ENCODE measurements at regions not wholly inside any gene's neighbourhood (a gene's known extent, or its start where the extent isn't known, plus 50 kb on each side); places are given as distances from the start of the nearest gene placed in this dataset.

- no peak overlapping the region for H3K4ac ChIP-seq (ENCODE audit: low read depth, low read length)
- H2BK120ac ChIP-seq (ENCODE audit: low read depth, low read length): no peak overlapping the region
- H2AK5ac ChIP-seq (ENCODE audit: low read length): no peak overlapping the region
- no peak overlapping the region for H3K18ac ChIP-seq (ENCODE audit: low read length)
- WGBS (ENCODE audit: extremely low coverage, insufficient coverage, low lambda C conversion rate): no CpG with 5 or more reads among the region's 4 CpGs
- no peak overlapping the region for H3K23ac ChIP-seq (ENCODE audit: low read length)
- DNase-seq: no peak
- no peak overlapping the region for H4K5ac ChIP-seq (ENCODE audit: low read length)
- no peak overlapping the region for H4K8ac ChIP-seq (ENCODE audit: low read depth, low read length)
- H3K79me1 ChIP-seq (ENCODE audit: low read length): no peaks in the 10 kb centered on the region
- no peak overlapping the region for H3K56ac ChIP-seq (ENCODE audit: low read length)
- no peak overlapping the region for H2BK5ac ChIP-seq (ENCODE audit: low read length)
- no peaks in the 10 kb centered on the region for H3K79me2 ChIP-seq (ENCODE audit: control insufficient read depth, insufficient read depth, low read length)
- no peak overlapping the region for H2BK15ac ChIP-seq (replicated peaks; ENCODE audit: low read depth)
- no peaks in the 10 kb centered on the region for H3K36me3 ChIP-seq (ENCODE audit: control insufficient read depth, insufficient read depth, low read length)
- H3K9ac ChIP-seq (ENCODE audit: low read length): no peak overlapping the region
- no peak overlapping the region for H3K4me2 ChIP-seq (ENCODE audit: low read length)
- no peaks in the 10 kb centered on the region for H3K4me1 ChIP-seq (ENCODE audit: control insufficient read depth, low read depth, low read length)
- no peaks in the 10 kb centered on the region for H3K27me3 ChIP-seq (ENCODE audit: insufficient read depth, low read length, poor library complexity)
- no peak overlapping the region for H3K27ac ChIP-seq (ENCODE audit: low read depth, low read length)
- no peak overlapping the region for H3K4me3 ChIP-seq (ENCODE audit: low read length)
Measured at GRCh38 chr3:162842549-162843216, 1346.1 kb downstream of the OTOL1 start.

DNA sequence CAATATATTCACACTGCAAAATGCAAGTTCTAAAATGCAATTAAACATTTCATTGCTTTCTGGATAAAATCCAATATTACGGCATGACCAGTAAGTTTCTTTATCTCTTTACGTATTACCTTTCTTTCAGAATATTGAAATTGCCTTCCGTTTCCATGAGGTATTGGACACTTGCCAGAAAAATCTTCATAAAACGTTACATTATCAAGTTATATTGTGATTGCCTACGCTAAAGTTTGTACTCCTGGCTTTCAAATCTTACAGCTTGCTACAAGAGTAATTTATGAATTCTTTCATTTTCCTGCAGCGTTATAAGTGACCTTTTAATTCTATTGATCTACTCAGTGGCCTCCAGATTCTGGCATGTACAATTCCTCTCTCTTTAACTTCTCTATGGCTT is 1349.3 kb downstream of the OTOL1 start:
- Histone ChIP-seq H2AK5ac (ENCODE audit: low read length) (no peak overlapping the region), H3K4me2 (ENCODE audit: low read length) (no peak overlapping the region), H3K4me3 (ENCODE audit: low read length) (no peak overlapping the region), H3K4ac (ENCODE audit: low read depth, low read length) (no peak overlapping the region), H4K8ac (ENCODE audit: low read depth, low read length) (no peak overlapping the region), H3K27me3 (ENCODE audit: insufficient read depth, low read length, poor library complexity) (no peaks in the 10 kb centered on the region), H3K18ac (ENCODE audit: low read length) (no peak overlapping the region), H3K36me3 (ENCODE audit: control insufficient read depth, insufficient read depth, low read length) (no peaks in the 10 kb centered on the region), H2BK120ac (ENCODE audit: low read depth, low read length) (no peak overlapping the region), H4K5ac (ENCODE audit: low read length) (no peak overlapping the region), H3K79me2 (ENCODE audit: control insufficient read depth, insufficient read depth, low read length) (no peaks in the 10 kb centered on the region), H3K23ac (ENCODE audit: low read length) (no peak overlapping the region), H3K56ac (ENCODE audit: low read length) (no peak overlapping the region), H2BK5ac (ENCODE audit: low read length) (no peak overlapping the region), H3K79me1 (ENCODE audit: low read length) (no peaks in the 10 kb centered on the region), H2BK15ac (replicated peaks; ENCODE audit: low read depth) (no peak overlapping the region), H3K9ac (ENCODE audit: low read length) (no peak overlapping the region), H3K27ac (ENCODE audit: low read depth, low read length) (no peak overlapping the region), H3K4me1 (ENCODE audit: control insufficient read depth, low read depth, low read length) (no peaks in the 10 kb centered on the region)
- DNase-seq: no peak
- no CpG with 5 or more reads among the region's 6 CpGs for WGBS (ENCODE audit: extremely low coverage, insufficient coverage, low lambda C conversion rate)

- Histone ChIP-seq H3K27ac (ENCODE audit: low read depth, low read length) (no peak overlapping the region), H3K79me2 (ENCODE audit: control insufficient read depth, insufficient read depth, low read length) (no peaks in the 10 kb centered on the region), H3K4ac (ENCODE audit: low read depth, low read length) (no peak overlapping the region), H4K8ac (ENCODE audit: low read depth, low read length) (no peak overlapping the region), H3K4me1 (ENCODE audit: control insufficient read depth, low read depth, low read length) (no peaks in the 10 kb centered on the region), H4K5ac (ENCODE audit: low read length) (no peak overlapping the region), H2BK120ac (ENCODE audit: low read depth, low read length) (no peak overlapping the region), H3K23ac (ENCODE audit: low read length) (no peak overlapping the region), H2BK5ac (ENCODE audit: low read length) (no peak overlapping the region), H2BK15ac (replicated peaks; ENCODE audit: low read depth) (no peak overlapping the region), H3K27me3 (ENCODE audit: insufficient read depth, low read length, poor library complexity) (no peaks in the 10 kb centered on the region), H3K18ac (ENCODE audit: low read length) (no peak overlapping the region), H3K4me2 (ENCODE audit: low read length) (no peak overlapping the region), H3K79me1 (ENCODE audit: low read length) (no peaks in the 10 kb centered on the region), H3K36me3 (ENCODE audit: control insufficient read depth, insufficient read depth, low read length) (no peaks in the 10 kb centered on the region), H2AK5ac (ENCODE audit: low read length) (no peak overlapping the region), H3K56ac (ENCODE audit: low read length) (no peak overlapping the region), H3K9ac (ENCODE audit: low read length) (no peak overlapping the region), H3K4me3 (ENCODE audit: low read length) (no peak overlapping the region)
- DNase-seq: no peak
Measured at GRCh38 chr3:162847511-162847910, 1350.9 kb downstream of the OTOL1 start.

- H3K4ac ChIP-seq (ENCODE audit: low read depth, low read length): no peak overlapping the region
- H2BK15ac ChIP-seq (replicated peaks; ENCODE audit: low read depth): no peak overlapping the region
- no CpG with 5 or more reads among the region's 1 CpG for WGBS (ENCODE audit: extremely low coverage, insufficient coverage, low lambda C conversion rate)
Measured at GRCh38 chr3:162863579-162863978, 1367.0 kb downstream of the OTOL1 start.

GRCh38 chr3:162865466-162865865 is 1368.9 kb downstream of the OTOL1 start:
- Histone ChIP-seq H3K23ac (ENCODE audit: low read length) (no peak overlapping the region), H4K8ac (ENCODE audit: low read depth, low read length) (no peak overlapping the region), H3K79me1 (ENCODE audit: low read length) (no peaks in the 10 kb centered on the region), H2AK5ac (ENCODE audit: low read length) (no peak overlapping the region), H3K56ac (ENCODE audit: low read length) (no peak overlapping the region), H3K27me3 (ENCODE audit: insufficient read depth, low read length, poor library complexity) (no peaks in the 10 kb centered on the region), H4K5ac (ENCODE audit: low read length) (no peak overlapping the region), H3K18ac (ENCODE audit: low read length) (no peak overlapping the region), H3K79me2 (ENCODE audit: control insufficient read depth, insufficient read depth, low read length) (no peaks in the 10 kb centered on the region), H3K4me3 (ENCODE audit: low read length) (no peak overlapping the region), H3K27ac (ENCODE audit: low read depth, low read length) (no peak overlapping the region), H2BK15ac (replicated peaks; ENCODE audit: low read depth) (no peak overlapping the region), H3K4me2 (ENCODE audit: low read length) (no peak overlapping the region), H3K36me3 (ENCODE audit: control insufficient read depth, insufficient read depth, low read length) (no peaks in the 10 kb centered on the region), H3K4me1 (ENCODE audit: control insufficient read depth, low read depth, low read length) (no peaks in the 10 kb centered on the region), H3K4ac (ENCODE audit: low read depth, low read length) (no peak overlapping the region), H3K9ac (ENCODE audit: low read length) (no peak overlapping the region), H2BK5ac (ENCODE audit: low read length) (no peak overlapping the region), H2BK120ac (ENCODE audit: low read depth, low read length) (no peak overlapping the region)
- WGBS (ENCODE audit: extremely low coverage, insufficient coverage, low lambda C conversion rate): no CpG with 5 or more reads among the region's 1 CpG
- no peak for DNase-seq

More at GRCh38 chr3:162863579-162863978, 1367.0 kb downstream of the OTOL1 start:
- no peaks in the 10 kb centered on the region for H3K4me1 ChIP-seq (ENCODE audit: control insufficient read depth, low read depth, low read length)
- H2BK120ac ChIP-seq (ENCODE audit: low read depth, low read length): no peak overlapping the region
- H4K8ac ChIP-seq (ENCODE audit: low read depth, low read length): no peak overlapping the region
- no peaks in the 10 kb centered on the region for H3K36me3 ChIP-seq (ENCODE audit: control insufficient read depth, insufficient read depth, low read length)
- no peak overlapping the region for H3K9ac ChIP-seq (ENCODE audit: low read length)
- H3K4me3 ChIP-seq (ENCODE audit: low read length): no peak overlapping the region
- no peak overlapping the region for H3K4me2 ChIP-seq (ENCODE audit: low read length)
- no peak overlapping the region for H3K18ac ChIP-seq (ENCODE audit: low read length)
- no peak overlapping the region for H2BK5ac ChIP-seq (ENCODE audit: low read length)
- H3K79me2 ChIP-seq (ENCODE audit: control insufficient read depth, insufficient read depth, low read length): no peaks in the 10 kb centered on the region
- no peak overlapping the region for H3K27ac ChIP-seq (ENCODE audit: low read depth, low read length)
- DNase-seq: no peak
- H3K23ac ChIP-seq (ENCODE audit: low read length): no peak overlapping the region
- H3K56ac ChIP-seq (ENCODE audit: low read length): no peak overlapping the region
- H3K79me1 ChIP-seq (ENCODE audit: low read length): no peaks in the 10 kb centered on the region
- H2AK5ac ChIP-seq (ENCODE audit: low read length): no peak overlapping the region
- no peak overlapping the region for H4K5ac ChIP-seq (ENCODE audit: low read length)
- H3K27me3 ChIP-seq (ENCODE audit: insufficient read depth, low read length, poor library complexity): no peaks in the 10 kb centered on the region

GRCh38 chr3:162879021-162879562 is 1382.5 kb downstream of the OTOL1 start:
- Histone ChIP-seq H3K4ac (ENCODE audit: low read depth, low read length) (no peak overlapping the region), H2BK5ac (ENCODE audit: low read length) (no peak overlapping the region), H3K4me2 (ENCODE audit: low read length) (no peak overlapping the region), H3K79me2 (ENCODE audit: control insufficient read depth, insufficient read depth, low read length) (no peaks in the 10 kb centered on the region), H4K8ac (ENCODE audit: low read depth, low read length) (no peak overlapping the region), H4K5ac (ENCODE audit: low read length) (no peak overlapping the region), H3K4me3 (ENCODE audit: low read length) (no peak overlapping the region), H3K56ac (ENCODE audit: low read length) (no peak overlapping the region), H2BK120ac (ENCODE audit: low read depth, low read length) (no peak overlapping the region), H2AK5ac (ENCODE audit: low read length) (no peak overlapping the region), H3K27ac (ENCODE audit: low read depth, low read length) (no peak overlapping the region), H3K36me3 (ENCODE audit: control insufficient read depth, insufficient read depth, low read length) (no peaks in the 10 kb centered on the region), H3K27me3 (ENCODE audit: insufficient read depth, low read length, poor library complexity) (no peaks in the 10 kb centered on the region), H3K18ac (ENCODE audit: low read length) (no peak overlapping the region), H3K23ac (ENCODE audit: low read length) (no peak overlapping the region), H3K4me1 (ENCODE audit: control insufficient read depth, low read depth, low read length) (no peaks in the 10 kb centered on the region), H2BK15ac (replicated peaks; ENCODE audit: low read depth) (no peak overlapping the region), H3K9ac (ENCODE audit: low read length) (no peak overlapping the region), H3K79me1 (ENCODE audit: low read length) (no peaks in the 10 kb centered on the region)
- DNase-seq: no peak
- no CpG with 5 or more reads among the region's 1 CpG for WGBS (ENCODE audit: extremely low coverage, insufficient coverage, low lambda C conversion rate)
